Thoracic aorta (tissue), 2 donors: ENCODE measurements at regions not wholly inside any gene's neighbourhood (a gene's known extent, or its start where the extent isn't known, plus 50 kb on each side); places are given as distances from the start of the nearest gene placed in this dataset.

Experiments used
- ATAC-seq: fragments of 150-250 bp; one replicate; pipeline ENCODE4 v1.8.0; 2017; ENCODE audit warnings: low read depth; ENCODE audit not compliant: insufficient number of reproducible peaks, low FRiP score
- DNase-seq: peaks from one replicate; pipeline ENCODE4 v3.0.0-alpha.2; 2020; ENCODE audit warnings: low spot score
- H3K27ac ChIP-seq, 2 donors: fragments of 200-600 bp; sonication (generic); 1 replicate in 1 of 2; 2 replicates in 1 of 2; pipeline ENCODE4 v1.5.1; 2016; ENCODE audit warnings: mild to moderate bottlenecking in 2 of 2, moderate library complexity in 2 of 2
- H3K27me3 ChIP-seq: fragments of 200-600 bp; sonication (generic); replicated peaks from 2 replicates; pipeline ENCODE4 v1.6.0; 2016; ENCODE audit warnings: mild to moderate bottlenecking; ENCODE audit not compliant: insufficient read depth
- H3K36me3 ChIP-seq: fragments of 200-600 bp; sonication (generic); one replicate; pipeline ENCODE4 v1.5.1; 2016
- H3K4me1 ChIP-seq, 2 donors: fragments of 200-600 bp; sonication (generic); 1 replicate in 1 of 2; 2 replicates in 1 of 2; pipeline versions ENCODE4 v1.5.1 to v1.6.0; 2016; ENCODE audit warnings: low read depth in 2 of 2, mild to moderate bottlenecking in 1 of 2; ENCODE audit not compliant: control insufficient read depth in 1 of 2
- H3K4me3 ChIP-seq: fragments of 200-600 bp; sonication (generic); 2 replicates; pipeline ENCODE4 v1.5.1; 2016; ENCODE audit warnings: mild to moderate bottlenecking
- H3K9me3 ChIP-seq: fragments of 200-600 bp; sonication (generic); 2 replicates; pipeline ENCODE4 v1.5.1; 2016
- CTCF ChIP-seq: fragments of 200-600 bp; sonication (generic); IDR thresholded peaks from one replicate; pipeline ENCODE4 v1.5.1; 2019; ENCODE audit warnings: antibody characterized with exemption

GRCh38 chr15:36230776-36231175 is 348.6 kb upstream of the CDIN1 start:
- no peak for DNase-seq
- H3K4me3 ChIP-seq, result no peak overlapping the region
- no peaks in the 10 kb centered on the region for H3K9me3 ChIP-seq
- no peak for ATAC-seq
- no peaks in the 10 kb centered on the region for H3K36me3 ChIP-seq
- no peak overlapping the region for H3K27ac ChIP-seq
- H3K27me3 ChIP-seq, result no peaks in the 10 kb centered on the region
- no peak for TF ChIP-seq CTCF
- no peaks in the 10 kb centered on the region for H3K4me1 ChIP-seq

- Histone ChIP-seq H3K9me3 (no peaks in the 10 kb centered on the region), H3K27ac (no peak overlapping the region), H3K36me3 (no peaks in the 10 kb centered on the region), H3K4me3 (no peak overlapping the region), H3K4me1 (no peaks in the 10 kb centered on the region), H3K27me3 (no peaks in the 10 kb centered on the region)
- no peak for TF ChIP-seq CTCF
- no peak for ATAC-seq
- DNase-seq, result no peak
Observed at GRCh38 chr15:36232491-36232890, 346.9 kb upstream of the CDIN1 start.

- Histone ChIP-seq H3K36me3 (no peaks in the 10 kb centered on the region), H3K9me3 (no peaks in the 10 kb centered on the region), H3K4me3 (no peak overlapping the region), H3K4me1 (peaks cover 0 to 12% of the 10 kb centered on the region in 2 donors), H3K27ac (no peak overlapping the region), H3K27me3 (no peaks in the 10 kb centered on the region)
- ATAC-seq (no peak), DNase-seq (no peak)
- TF ChIP-seq CTCF, result no peak
Observed at GRCh38 chr15:36234743-36235142, 344.7 kb upstream of the CDIN1 start.

- TF ChIP-seq CTCF, result no peak
- Histone ChIP-seq H3K27me3 (no peaks in the 10 kb centered on the region), H3K36me3 (no peaks in the 10 kb centered on the region), H3K9me3 (no peaks in the 10 kb centered on the region), H3K27ac (no peak overlapping the region), H3K4me1 (peaks cover 0 to 14% of the 10 kb centered on the region in 2 donors), H3K4me3 (no peak overlapping the region)
- DNase-seq (no peak), ATAC-seq (no peak)
Observed at GRCh38 chr15:36235173-36235572, 344.3 kb upstream of the CDIN1 start.

GRCh38 chr15:36239509-36239908 is 339.9 kb upstream of the CDIN1 start:
- TF ChIP-seq CTCF, result no peak
- H3K9me3 ChIP-seq, result no peaks in the 10 kb centered on the region
- H3K27me3 ChIP-seq, result no peaks in the 10 kb centered on the region
- H3K27ac ChIP-seq, result no peak overlapping the region
- no peak for DNase-seq
- ATAC-seq, result no peak
- peaks cover 0 to 14% of the 10 kb centered on the region in 2 donors for H3K4me1 ChIP-seq
- H3K4me3 ChIP-seq, result no peak overlapping the region
- no peaks in the 10 kb centered on the region for H3K36me3 ChIP-seq
